Kidney epithelial cell (primary cell): ENCODE measurements at regions not wholly inside any gene's neighbourhood (a gene's known extent, or its start where the extent isn't known, plus 50 kb on each side); places are given as distances from the start of the nearest gene placed in this dataset.
A peak's percentile ranks its signal among the peaks of the same experiment; 100 is the strongest.

ENCODE experiments used
- DNase-seq: peaks from one replicate; pipeline ENCODE4 v3.0.0-alpha.2; 2010; ENCODE audit warnings: low read depth
- H3K27me3 ChIP-seq: 2 replicates; pipeline ENCODE4 v1.6.0; 2011; ENCODE audit warnings: low read length; ENCODE audit not compliant: control insufficient read depth, insufficient read depth
- H3K36me3 ChIP-seq: 2 replicates; pipeline ENCODE4 v1.5.1; 2011; ENCODE audit warnings: low read length; ENCODE audit not compliant: control insufficient read depth, insufficient read depth
- H3K4me3 ChIP-seq: 2 replicates; pipeline ENCODE4 v1.5.1; 2011; ENCODE audit warnings: low read depth, mild to moderate bottlenecking, control low read depth, low read length
- TF ChIP-seq, protein P1 (sequence below): IDR thresholded peaks from 2 replicates; pipeline ENCODE4 v1.5.1; 2011; ENCODE audit warnings: mild to moderate bottlenecking, moderate library complexity, low read length, control low read depth, inconsistent platforms; ENCODE audit not compliant: insufficient read depth, poor library complexity, severe bottlenecking

DNA sequence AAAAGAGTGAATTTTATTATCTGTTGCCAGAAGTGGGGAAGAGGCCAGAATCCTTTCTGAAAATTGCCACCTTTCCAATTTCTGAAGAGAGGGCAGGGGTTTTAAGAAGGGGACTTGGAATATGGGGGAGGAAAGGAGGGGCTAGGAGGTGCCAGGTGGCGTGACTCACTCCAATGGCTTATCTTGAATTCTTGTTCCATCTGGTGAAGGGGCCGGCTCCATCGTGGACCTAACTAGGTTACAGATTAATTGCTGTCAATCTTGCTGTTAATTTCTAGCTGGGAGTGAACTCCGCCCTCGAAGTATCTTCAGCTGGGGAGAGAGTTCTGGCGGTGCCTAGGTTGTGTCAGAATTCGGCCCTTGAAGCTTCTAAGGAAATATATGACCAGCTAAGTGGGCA, 138.7 kb downstream of the YTHDC2 start:
- no peak for DNase-seq
- H3K27me3 ChIP-seq = no peaks in the 10 kb centered on the region
- TF ChIP-seq, protein P1, sequence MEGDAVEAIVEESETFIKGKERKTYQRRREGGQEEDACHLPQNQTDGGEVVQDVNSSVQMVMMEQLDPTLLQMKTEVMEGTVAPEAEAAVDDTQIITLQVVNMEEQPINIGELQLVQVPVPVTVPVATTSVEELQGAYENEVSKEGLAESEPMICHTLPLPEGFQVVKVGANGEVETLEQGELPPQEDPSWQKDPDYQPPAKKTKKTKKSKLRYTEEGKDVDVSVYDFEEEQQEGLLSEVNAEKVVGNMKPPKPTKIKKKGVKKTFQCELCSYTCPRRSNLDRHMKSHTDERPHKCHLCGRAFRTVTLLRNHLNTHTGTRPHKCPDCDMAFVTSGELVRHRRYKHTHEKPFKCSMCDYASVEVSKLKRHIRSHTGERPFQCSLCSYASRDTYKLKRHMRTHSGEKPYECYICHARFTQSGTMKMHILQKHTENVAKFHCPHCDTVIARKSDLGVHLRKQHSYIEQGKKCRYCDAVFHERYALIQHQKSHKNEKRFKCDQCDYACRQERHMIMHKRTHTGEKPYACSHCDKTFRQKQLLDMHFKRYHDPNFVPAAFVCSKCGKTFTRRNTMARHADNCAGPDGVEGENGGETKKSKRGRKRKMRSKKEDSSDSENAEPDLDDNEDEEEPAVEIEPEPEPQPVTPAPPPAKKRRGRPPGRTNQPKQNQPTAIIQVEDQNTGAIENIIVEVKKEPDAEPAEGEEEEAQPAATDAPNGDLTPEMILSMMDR = no peak

DNA sequence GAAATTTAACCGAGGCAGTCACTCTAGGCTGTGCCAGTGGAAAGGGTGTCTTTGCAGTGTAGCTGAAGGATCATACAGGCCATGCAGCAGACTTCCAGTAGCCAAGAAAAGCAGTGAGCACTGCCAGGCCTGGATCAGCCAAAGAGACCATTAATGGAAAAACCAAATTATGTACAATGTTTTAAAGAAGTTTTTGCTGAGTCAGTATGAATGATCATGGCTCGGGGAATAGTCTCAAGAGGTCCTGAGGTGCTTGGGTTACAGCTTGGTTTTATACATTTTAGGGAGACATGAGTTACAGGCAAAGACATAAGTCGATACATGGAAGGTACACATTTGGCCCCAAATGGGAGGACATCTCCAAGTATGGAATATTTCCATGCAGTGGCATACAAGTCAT, 141.3 kb downstream of the YTHDC2 start:
- no peak overlapping the region for H3K4me3 ChIP-seq
- H3K27me3 ChIP-seq = no peaks in the 10 kb centered on the region
- no peak for DNase-seq
- no peaks in the 10 kb centered on the region for H3K36me3 ChIP-seq
- TF ChIP-seq, protein P1 = no peak

More for the DNA sequence above, 138.7 kb downstream of the YTHDC2 start:
- Histone ChIP-seq H3K4me3 (no peak overlapping the region), H3K36me3 (no peaks in the 10 kb centered on the region)

DNA sequence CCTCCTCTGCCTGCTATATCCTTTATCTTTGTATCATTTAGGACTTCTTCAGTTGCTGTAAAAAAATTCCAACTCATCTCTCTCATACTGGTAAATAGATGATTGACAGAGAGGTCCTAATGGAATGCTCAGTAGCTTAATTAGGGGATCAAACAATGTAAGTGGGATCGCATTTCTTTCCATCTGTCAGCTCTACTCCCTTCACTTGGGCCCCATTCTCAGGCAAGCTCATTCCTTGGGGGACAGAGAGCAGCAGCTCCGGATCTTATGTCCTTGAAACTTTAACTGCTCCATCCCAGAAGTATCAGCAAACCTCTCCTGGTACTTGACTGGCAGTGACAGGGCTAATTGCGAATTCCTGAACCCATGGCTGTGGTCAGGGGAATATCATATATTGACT, 146.7 kb downstream of the YTHDC2 start:
- H3K27me3 ChIP-seq = no peaks in the 10 kb centered on the region
- H3K36me3 ChIP-seq = no peaks in the 10 kb centered on the region
- no peak overlapping the region for H3K4me3 ChIP-seq
- DNase-seq = no peak
- TF ChIP-seq, protein P1 = no peak

DNA sequence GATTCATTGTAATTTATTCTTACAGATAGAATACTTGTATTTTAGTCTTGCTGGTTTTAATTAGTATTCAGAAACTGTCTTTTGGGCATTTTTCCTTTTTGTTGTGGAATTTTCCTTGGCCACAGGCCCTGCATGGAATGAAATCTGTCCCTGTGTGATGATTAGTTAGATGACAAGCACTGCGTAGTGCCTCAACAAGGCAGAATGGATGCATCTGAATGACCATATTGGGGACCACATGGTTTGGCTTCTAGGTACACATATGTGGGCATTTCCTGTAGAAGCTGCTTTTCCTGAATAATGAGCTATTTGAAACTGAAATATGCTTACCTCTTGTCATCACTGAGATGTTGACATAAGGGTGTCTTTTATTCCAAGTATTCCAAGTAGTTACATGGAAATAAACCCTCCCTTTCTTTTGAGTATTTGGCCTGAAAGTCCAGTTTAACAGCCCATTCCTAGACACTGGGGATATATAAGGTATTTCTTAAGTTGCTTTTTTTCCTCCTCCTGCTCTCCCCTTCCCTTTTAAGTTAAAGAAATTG, 147.3 kb downstream of the YTHDC2 start:
- TF ChIP-seq, protein P1 = no peak
- no peaks in the 10 kb centered on the region for H3K36me3 ChIP-seq
- no peak for DNase-seq
- H3K4me3 ChIP-seq = no peak overlapping the region
- H3K27me3 ChIP-seq = no peaks in the 10 kb centered on the region

DNA sequence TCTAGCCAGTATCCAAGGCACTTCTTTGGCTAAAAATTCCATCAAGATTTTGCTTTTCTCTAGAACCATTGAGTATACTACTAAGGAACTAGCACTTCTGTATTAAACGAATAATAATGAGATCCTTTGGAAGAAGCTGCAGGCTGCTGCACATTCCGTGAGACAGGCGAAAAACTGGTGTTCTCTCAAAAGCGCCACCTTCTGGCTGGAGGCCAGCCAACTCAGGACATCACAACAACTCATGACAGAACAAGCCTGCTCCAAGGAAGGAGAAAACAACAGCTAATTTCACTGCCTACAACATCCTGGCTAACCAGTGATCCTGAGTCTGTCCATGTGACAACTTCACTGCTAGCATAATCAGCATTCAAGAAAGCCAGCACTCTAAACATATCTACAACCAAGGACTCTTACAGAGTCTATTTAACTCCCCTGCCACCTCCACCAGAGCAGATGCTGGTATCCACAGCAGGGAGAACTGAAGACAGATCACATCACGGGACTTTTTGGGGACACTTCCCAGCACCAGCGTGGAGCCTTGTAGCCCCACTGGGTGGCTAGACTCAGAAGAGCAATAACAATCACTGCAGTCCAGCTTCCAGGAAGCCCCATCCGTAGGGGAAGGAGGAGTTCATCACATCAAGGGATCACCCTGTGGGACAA, 150.5 kb downstream of the YTHDC2 start:
- Histone ChIP-seq H3K36me3 (no peaks in the 10 kb centered on the region), H3K4me3 (no peak overlapping the region), H3K27me3 (no peaks in the 10 kb centered on the region)
- TF ChIP-seq, protein P1 = peak; percentile 25
- DNase-seq = no peak

GRCh38 chr5:113673041-113673440, 159.5 kb downstream of the YTHDC2 start:
- H3K27me3 ChIP-seq = no peaks in the 10 kb centered on the region
- TF ChIP-seq, protein P1 = no peak
- no peaks in the 10 kb centered on the region for H3K36me3 ChIP-seq
- no peak overlapping the region for H3K4me3 ChIP-seq
- no peak for DNase-seq
